Natural killer cell (primary cell): ENCODE measurements at regions not wholly inside any gene's neighbourhood (a gene's known extent, or its start where the extent isn't known, plus 50 kb on each side); places are given as distances from the start of the nearest gene placed in this dataset.
"Not testable (repeated sequence)": the region's sequence is repeated elsewhere in the genome, so short reads cannot be mapped to it uniquely, and the experiment has no call there.

Experiments
- ATAC-seq, 3 donors: fragments of 150-1000 bp in 2 of 3; fragments of 200-7000 bp in 1 of 3; cut with Tn5 transposase; 1 replicate in 1 of 3; 2 replicates in 2 of 3; pipeline ENCODE4 v1.10.0; 2021; ENCODE audit warnings: mild to moderate bottlenecking in 2 of 3, moderate library complexity in 2 of 3
- DNase-seq, 2 donors: peaks; one replicate each; pipeline versions ENCODE4 v3.0.0 to v3.0.0-alpha.2; 2013 to 2021; ENCODE audit warnings: mixed read lengths in 1 of 2
- H3K27ac ChIP-seq: one replicate; pipeline ENCODE4 v1.5.1; 2013; ENCODE audit warnings: mild to moderate bottlenecking, low read length
- H3K27me3 ChIP-seq: one replicate; pipeline ENCODE4 v1.6.1; 2013; ENCODE audit warnings: low read length; ENCODE audit not compliant: control insufficient read depth, insufficient read depth
- H3K36me3 ChIP-seq: one replicate; pipeline ENCODE4 v1.6.1; 2013; ENCODE audit warnings: low read length; ENCODE audit not compliant: control insufficient read depth, insufficient read depth
- H3K4me1 ChIP-seq: one replicate; pipeline ENCODE4 v1.6.1; 2013; ENCODE audit warnings: low read length; ENCODE audit not compliant: control insufficient read depth, insufficient read depth
- H3K4me3 ChIP-seq: one replicate; pipeline ENCODE4 v1.5.1; 2013; ENCODE audit warnings: low read length
- H3K9me3 ChIP-seq: one replicate; pipeline ENCODE4 v1.6.1; 2013; ENCODE audit warnings: low read length; ENCODE audit not compliant: control insufficient read depth, insufficient read depth
- H3K27ac Mint-ChIP-seq, 2 donors: one replicate each; pipeline ENCODE4 v1.8.0; 2022; ENCODE audit warnings: mild to moderate bottlenecking in 2 of 2, mixed read lengths in 2 of 2, moderate library complexity in 1 of 2
- H3K27me3 Mint-ChIP-seq, 2 donors: one replicate each; pipeline ENCODE4 v1.8.0; 2022; ENCODE audit warnings: low read depth in 2 of 2, mixed read lengths in 2 of 2
- H3K36me3 Mint-ChIP-seq: one replicate; pipeline ENCODE4 v1.8.0; 2022; ENCODE audit warnings: mixed read lengths
- H3K4me1 Mint-ChIP-seq, 2 donors: one replicate each; pipeline ENCODE4 v1.8.0; 2022; ENCODE audit warnings: mixed read lengths in 2 of 2
- H3K4me3 Mint-ChIP-seq: one replicate; pipeline ENCODE4 v1.8.0; 2022; ENCODE audit warnings: mild to moderate bottlenecking, moderate library complexity, mixed read lengths
- H3K9me3 Mint-ChIP-seq, 2 donors: one replicate each; pipeline ENCODE4 v1.8.0; 2022; ENCODE audit warnings: mixed read lengths in 2 of 2
- WGBS: methylation state at CpG from one replicate; pipeline ENCODE4 v1.1.7; 2013; ENCODE audit warnings: missing lambda C conversion rate; ENCODE audit not compliant: insufficient coverage; 5-methylcytosine and 5-hydroxymethylcytosine counted together
- intact Hi-C: fragments of 100-400 bp; cut with micrococcal nuclease; formaldehyde crosslinking; loops from one replicate; pipeline ENCODE4 v1.14.2; 2022
- TF ChIP-seq, protein P1 (sequence below): fragments of 200-600 bp; IDR thresholded peaks from one replicate; pipeline ENCODE4 v1.8.0; 2022; ENCODE audit warnings: antibody characterized with exemption

GRCh38 chrX:137164329-137164728, 130.5 kb upstream of the GPR101 start:
- Mint-ChIP-seq H3K27ac (no peak overlapping the region), H3K4me1 (no peaks in the 10 kb centered on the region), H3K9me3 (no peaks in the 10 kb centered on the region), H3K36me3 (no peaks in the 10 kb centered on the region), H3K27me3 (peaks cover 4 to 26% of the 10 kb centered on the region in 2 donors), H3K4me3 (no peak overlapping the region)
- ATAC-seq = no peak
- intact Hi-C loops = no loop called here
- H3K27ac ChIP-seq = no peak overlapping the region
- H3K4me3 ChIP-seq = no peak overlapping the region
- H3K4me1 ChIP-seq = no peaks in the 10 kb centered on the region
- no peaks in the 10 kb centered on the region for H3K36me3 ChIP-seq
- 80% methylated on average over 3 of the region's 3 CpGs for WGBS
- DNase-seq = no peak
- H3K9me3 ChIP-seq = no peaks in the 10 kb centered on the region
- no peaks in the 10 kb centered on the region for H3K27me3 ChIP-seq
- TF ChIP-seq, protein P1, sequence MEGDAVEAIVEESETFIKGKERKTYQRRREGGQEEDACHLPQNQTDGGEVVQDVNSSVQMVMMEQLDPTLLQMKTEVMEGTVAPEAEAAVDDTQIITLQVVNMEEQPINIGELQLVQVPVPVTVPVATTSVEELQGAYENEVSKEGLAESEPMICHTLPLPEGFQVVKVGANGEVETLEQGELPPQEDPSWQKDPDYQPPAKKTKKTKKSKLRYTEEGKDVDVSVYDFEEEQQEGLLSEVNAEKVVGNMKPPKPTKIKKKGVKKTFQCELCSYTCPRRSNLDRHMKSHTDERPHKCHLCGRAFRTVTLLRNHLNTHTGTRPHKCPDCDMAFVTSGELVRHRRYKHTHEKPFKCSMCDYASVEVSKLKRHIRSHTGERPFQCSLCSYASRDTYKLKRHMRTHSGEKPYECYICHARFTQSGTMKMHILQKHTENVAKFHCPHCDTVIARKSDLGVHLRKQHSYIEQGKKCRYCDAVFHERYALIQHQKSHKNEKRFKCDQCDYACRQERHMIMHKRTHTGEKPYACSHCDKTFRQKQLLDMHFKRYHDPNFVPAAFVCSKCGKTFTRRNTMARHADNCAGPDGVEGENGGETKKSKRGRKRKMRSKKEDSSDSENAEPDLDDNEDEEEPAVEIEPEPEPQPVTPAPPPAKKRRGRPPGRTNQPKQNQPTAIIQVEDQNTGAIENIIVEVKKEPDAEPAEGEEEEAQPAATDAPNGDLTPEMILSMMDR = no peak

- Histone ChIP-seq H3K27ac (no peak overlapping the region), H3K27me3 (no peaks in the 10 kb centered on the region), H3K9me3 (no peaks in the 10 kb centered on the region), H3K4me3 (no peak overlapping the region), H3K36me3 (no peaks in the 10 kb centered on the region), H3K4me1 (no peaks in the 10 kb centered on the region)
- no peak overlapping the region for H3K27ac Mint-ChIP-seq
- intact Hi-C loops = no loop called here
- no peaks in the 10 kb centered on the region for H3K4me1 Mint-ChIP-seq
- H3K4me3 Mint-ChIP-seq = no peak overlapping the region
- peaks cover 11 to 53% of the 10 kb centered on the region in 2 donors for H3K27me3 Mint-ChIP-seq
- ATAC-seq = no peak
- no peaks in the 10 kb centered on the region for H3K36me3 Mint-ChIP-seq
- no peaks in the 10 kb centered on the region for H3K9me3 Mint-ChIP-seq
- no peak for DNase-seq
- WGBS = 39% methylated on average over 3 of the region's 3 CpGs
- TF ChIP-seq, protein P1 = no peak
Observed at GRCh38 chrX:137151403-137151802, 117.6 kb upstream of the GPR101 start.

DNA sequence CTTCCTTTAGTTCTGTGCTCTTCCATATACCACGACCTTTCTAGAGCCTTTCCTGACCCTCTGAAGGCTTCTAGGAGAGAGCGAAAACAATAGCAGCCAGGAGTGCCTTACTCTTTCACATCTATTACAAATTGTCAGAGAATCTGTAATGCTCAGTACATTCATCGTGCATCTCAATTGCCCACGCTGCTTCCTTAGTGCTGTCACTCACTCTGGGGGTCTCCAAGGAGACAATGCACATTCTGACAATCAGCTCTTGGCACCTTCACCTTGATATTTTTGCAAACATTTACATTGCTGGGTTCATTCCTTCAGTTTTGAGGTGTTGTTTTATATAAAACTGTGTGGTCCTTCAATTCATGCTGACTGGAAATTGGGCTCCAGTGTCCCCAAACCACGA, 110.1 kb upstream of the GPR101 start:
- DNase-seq = no peak
- no peak for ATAC-seq
- no peaks in the 10 kb centered on the region for H3K36me3 ChIP-seq
- Mint-ChIP-seq H3K4me1 (no peaks in the 10 kb centered on the region), H3K27ac (no peak overlapping the region), H3K27me3 (peaks cover 0 to 3% of the 10 kb centered on the region in 2 donors), H3K4me3 (no peak overlapping the region), H3K36me3 (no peaks in the 10 kb centered on the region), H3K9me3 (no peaks in the 10 kb centered on the region)
- no peaks in the 10 kb centered on the region for H3K4me1 ChIP-seq
- intact Hi-C loops = no loop called here
- no peak overlapping the region for H3K27ac ChIP-seq
- TF ChIP-seq, protein P1 = no peak
- H3K9me3 ChIP-seq = no peaks in the 10 kb centered on the region
- H3K4me3 ChIP-seq = no peak overlapping the region
- WGBS = 86% methylated on average over 5 of the region's 5 CpGs
- H3K27me3 ChIP-seq = no peaks in the 10 kb centered on the region

- 92% methylated on average over 7 of the region's 8 CpGs for WGBS
- H3K4me3 ChIP-seq, DNase-seq, H3K4me1 Mint-ChIP-seq, H3K27ac Mint-ChIP-seq, H3K27ac ChIP-seq, H3K9me3 ChIP-seq, H3K4me3 Mint-ChIP-seq, H3K36me3 ChIP-seq, H3K4me1 ChIP-seq, H3K27me3 ChIP-seq, H3K9me3 Mint-ChIP-seq, H3K36me3 Mint-ChIP-seq, intact Hi-C loops, ATAC-seq: not testable (repeated sequence)
- H3K27me3 Mint-ChIP-seq = peaks cover 4 to 13% of the 10 kb centered on the region in 2 donors
Observed at GRCh38 chrX:137122651-137123050, 88.9 kb upstream of the GPR101 start.
